HEK293 (cell line): ENCODE measurements at regions not wholly inside any gene's neighbourhood (a gene's known extent, or its start where the extent isn't known, plus 50 kb on each side); places are given as distances from the start of the nearest gene placed in this dataset.

ENCODE experiments used
- CTCF ChIA-PET: fragments of 350-600 bp; formaldehyde crosslinking; extraction: SDS; loops from one replicate; lab custom pipeline; 2021; ENCODE audit warnings: antibody characterized with exemption; lab: Yijun Ruan, JAX
- POLR2A ChIA-PET: fragments of 300-600 bp; formaldehyde crosslinking; extraction: SDS; loops from one replicate; lab custom pipeline; 2020; ENCODE audit warnings: antibody characterized with exemption, inconsistent platforms; lab: Yijun Ruan, JAX
- H3K27ac ChIP-seq: fragments of 200-500 bp; sonication (Bioruptor generic); 2 replicates; pipeline ENCODE4 v1.5.1; 2014; ENCODE audit warnings: low read depth, low read length, control low read depth, inconsistent platforms; ENCODE audit errors: extremely low read depth
- H3K36me3 ChIP-seq, 2 experiments: fragments of 200-500 bp in 1 of 2; sonication (Bioruptor generic) in 1 of 2; 1 replicate in 1 of 2; 2 replicates in 1 of 2; pipeline ENCODE4 v1.5.1; 2014 to 2017; ENCODE audit warnings: inconsistent platforms in 2 of 2, low read length in 2 of 2; ENCODE audit not compliant: control insufficient read depth in 2 of 2, insufficient read depth in 1 of 2
- H3K4me1 ChIP-seq: fragments of 200-500 bp; sonication (Bioruptor generic); 2 replicates; pipeline ENCODE4 v1.5.1; 2014; ENCODE audit warnings: mild to moderate bottlenecking, low read length, inconsistent platforms; ENCODE audit not compliant: control insufficient read depth, insufficient read depth
- H3K4me3 ChIP-seq: 2 replicates; pipeline ENCODE4 v1.5.1; 2011; ENCODE audit warnings: low read depth, mild to moderate bottlenecking, control low read depth, low read length, moderate library complexity
- H3K9me3 ChIP-seq: fragments of 200-500 bp; sonication (Bioruptor generic); 2 replicates; pipeline ENCODE4 v1.5.1; 2014; ENCODE audit warnings: low read depth, low read length, inconsistent platforms; ENCODE audit not compliant: control insufficient read depth, insufficient read depth
- GLI4 ChIP-seq: fragments of 450-650 bp; formaldehyde crosslinking; IDR thresholded peaks from 2 replicates; pipeline ENCODE4 v1.5.1; 2016; ENCODE audit warnings: missing biosample characterization, missing genetic modification characterization
- KLF9 ChIP-seq: fragments of 450-650 bp; formaldehyde crosslinking; IDR thresholded peaks from 2 replicates; pipeline ENCODE4 v1.5.1; 2016; ENCODE audit warnings: missing biosample characterization, missing genetic modification characterization, low read depth
- OSR2 ChIP-seq: fragments of 450-650 bp; formaldehyde crosslinking; IDR thresholded peaks from 2 replicates; pipeline ENCODE4 v1.5.1; 2016; ENCODE audit warnings: missing biosample characterization, missing genetic modification characterization
- ZBTB7A ChIP-seq: fragments of 450-650 bp; formaldehyde crosslinking; IDR thresholded peaks from 2 replicates; pipeline ENCODE4 v1.5.1; 2016; ENCODE audit warnings: low read depth, missing biosample characterization, missing genetic modification characterization
- ZBTB8A ChIP-seq: fragments of 450-650 bp; formaldehyde crosslinking; IDR thresholded peaks from 2 replicates; pipeline ENCODE4 v1.5.1; 2016; ENCODE audit warnings: missing biosample characterization, missing genetic modification characterization
- ZFP3 ChIP-seq: fragments of 450-650 bp; formaldehyde crosslinking; IDR thresholded peaks from 2 replicates; pipeline ENCODE4 v1.5.1; 2016; ENCODE audit warnings: low read depth, missing biosample characterization, missing genetic modification characterization
- ZNF302 ChIP-seq: fragments of 450-650 bp; formaldehyde crosslinking; IDR thresholded peaks from 2 replicates; pipeline ENCODE4 v1.5.1; 2016; ENCODE audit warnings: missing biosample characterization, missing genetic modification characterization, low read depth
- ZNF335 ChIP-seq: fragments of 450-650 bp; formaldehyde crosslinking; conservative IDR thresholded peaks from 2 replicates; pipeline ENCODE4 v1.5.1; 2016; ENCODE audit warnings: missing biosample characterization, missing genetic modification characterization
- ZNF501 ChIP-seq: fragments of 450-650 bp; formaldehyde crosslinking; IDR thresholded peaks from 2 replicates; pipeline ENCODE4 v1.5.1; 2016; ENCODE audit warnings: missing biosample characterization, missing genetic modification characterization
- ZNF624 ChIP-seq: fragments of 450-650 bp; formaldehyde crosslinking; IDR thresholded peaks from 2 replicates; pipeline ENCODE4 v1.5.1; 2017; ENCODE audit warnings: missing biosample characterization, missing genetic modification characterization
- ZNF747 ChIP-seq: fragments of 450-650 bp; formaldehyde crosslinking; IDR thresholded peaks from 2 replicates; pipeline ENCODE4 v1.5.1; 2016; ENCODE audit warnings: missing biosample characterization, missing genetic modification characterization
- ZNF785 ChIP-seq: fragments of 450-650 bp; formaldehyde crosslinking; IDR thresholded peaks from 2 replicates; pipeline ENCODE4 v1.5.1; 2016; ENCODE audit warnings: missing biosample characterization, missing genetic modification characterization
- TF ChIP-seq, protein P1 (sequence below): sonication (generic); formaldehyde crosslinking; IDR thresholded peaks from 2 replicates; pipeline ENCODE4 v1.8.1; 2022; ENCODE audit warnings: mild to moderate bottlenecking, moderate library complexity, missing genetic modification reagents
- TF ChIP-seq, protein P2 (sequence below): fragments of 450-650 bp; formaldehyde crosslinking; IDR thresholded peaks from 2 replicates; pipeline ENCODE4 v1.5.1; 2016; ENCODE audit warnings: missing biosample characterization, missing genetic modification characterization
- TF ChIP-seq, protein P3 (sequence below): fragments of 450-650 bp; formaldehyde crosslinking; IDR thresholded peaks from 2 replicates; pipeline ENCODE4 v1.5.1; 2017; ENCODE audit warnings: missing biosample characterization, missing genetic modification characterization
- TF ChIP-seq, protein P4 (sequence below): fragments of 450-650 bp; formaldehyde crosslinking; IDR thresholded peaks from 2 replicates; pipeline ENCODE4 v1.5.1; 2016; ENCODE audit warnings: missing biosample characterization, missing genetic modification characterization

DNA sequence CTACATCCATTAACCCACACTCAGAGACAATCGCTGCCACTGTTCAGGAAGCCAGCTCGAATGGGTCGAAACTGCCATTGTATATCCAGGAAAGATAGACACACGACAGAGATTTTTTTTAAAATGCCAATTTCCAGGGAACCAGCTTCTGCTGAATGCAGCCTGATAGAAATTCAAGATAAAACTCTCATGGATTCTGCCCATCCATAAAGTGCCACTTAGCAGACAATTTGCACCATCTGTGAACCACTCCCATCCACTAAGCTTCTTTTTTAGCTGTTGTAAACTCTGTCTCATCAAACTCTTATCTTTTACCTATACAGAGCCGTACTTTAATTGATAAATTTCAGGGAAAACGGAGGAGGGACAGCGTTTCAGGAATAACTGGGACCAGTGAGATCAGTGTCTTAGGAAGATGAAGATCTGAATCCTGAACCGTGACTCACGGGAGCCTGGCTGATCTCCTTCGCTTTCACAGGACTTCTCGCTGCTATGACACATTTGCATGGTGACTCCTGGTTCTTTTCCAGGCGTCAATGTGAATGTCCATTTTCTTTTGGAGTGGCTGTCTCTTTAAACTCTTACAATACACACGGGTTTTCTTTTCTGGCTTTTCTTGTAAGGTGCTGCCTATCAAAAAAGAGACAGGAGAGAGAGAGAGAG is 103.4 kb downstream of the FAM204A start (continued):
- TF ChIP-seq, protein P1, sequence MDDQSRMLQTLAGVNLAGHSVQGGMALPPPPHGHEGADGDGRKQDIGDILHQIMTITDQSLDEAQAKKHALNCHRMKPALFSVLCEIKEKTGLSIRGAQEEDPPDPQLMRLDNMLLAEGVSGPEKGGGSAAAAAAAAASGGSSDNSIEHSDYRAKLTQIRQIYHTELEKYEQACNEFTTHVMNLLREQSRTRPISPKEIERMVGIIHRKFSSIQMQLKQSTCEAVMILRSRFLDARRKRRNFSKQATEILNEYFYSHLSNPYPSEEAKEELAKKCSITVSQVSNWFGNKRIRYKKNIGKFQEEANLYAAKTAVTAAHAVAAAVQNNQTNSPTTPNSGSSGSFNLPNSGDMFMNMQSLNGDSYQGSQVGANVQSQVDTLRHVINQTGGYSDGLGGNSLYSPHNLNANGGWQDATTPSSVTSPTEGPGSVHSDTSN (CRISPR knock-in tag): no peak
- TF ChIP-seq ZFP3 (tag by site-specific recombination): no peak

DNA sequence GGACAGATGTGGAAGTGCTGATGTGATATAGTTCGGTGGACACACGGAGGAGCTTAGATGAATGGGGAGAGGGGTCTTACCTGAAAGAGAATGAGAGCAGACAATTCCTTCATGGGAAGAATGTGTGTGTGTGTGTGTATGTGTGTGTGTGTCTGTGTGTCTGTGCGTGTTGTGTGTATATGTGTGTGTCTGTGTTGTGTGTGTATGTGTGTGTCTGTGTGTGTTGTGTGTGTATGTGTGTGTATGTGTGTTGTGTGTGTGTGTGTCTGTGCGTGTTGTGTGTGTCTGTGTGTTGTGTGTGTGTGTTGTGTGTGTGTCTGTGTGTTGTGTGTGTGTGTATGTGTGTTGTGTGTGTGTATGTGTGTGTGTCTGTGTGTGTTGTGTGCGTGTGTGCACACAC is 104.2 kb downstream of the FAM204A start:
- Histone ChIP-seq H3K36me3 (no peaks in the 10 kb centered on the region), H3K4me3 (no peak overlapping the region), H3K27ac (no peak overlapping the region), H3K9me3 (no peaks in the 10 kb centered on the region), H3K4me1 (no peaks in the 10 kb centered on the region)
- CTCF ChIA-PET: interaction anchor here (0.6 kb wide), 1 partner anchor 924 kb away, joined by 3 read pairs; no protein-coding TSS in a partner anchor
- TF ChIP-seq, protein P2, sequence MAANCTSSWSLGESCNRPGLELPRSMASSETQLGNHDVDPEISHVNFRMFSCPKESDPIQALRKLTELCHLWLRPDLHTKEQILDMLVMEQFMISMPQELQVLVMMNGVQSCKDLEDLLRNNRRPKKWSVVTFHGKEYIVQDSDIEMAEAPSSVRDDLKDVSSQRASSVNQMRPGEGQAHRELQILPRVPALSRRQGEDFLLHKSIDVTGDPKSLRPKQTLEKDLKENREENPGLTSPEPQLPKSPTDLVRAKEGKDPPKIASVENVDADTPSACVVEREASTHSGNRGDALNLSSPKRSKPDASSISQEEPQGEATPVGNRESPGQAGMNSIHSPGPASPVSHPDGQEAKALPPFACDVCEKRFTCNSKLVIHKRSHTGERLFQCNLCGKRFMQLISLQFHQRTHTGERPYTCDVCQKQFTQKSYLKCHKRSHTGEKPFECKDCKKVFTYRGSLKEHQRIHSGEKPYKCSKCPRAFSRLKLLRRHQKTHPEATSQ (tag by site-specific recombination): no peak
- 0 out of 2 replicates have a peak, but pooled peaks have one; percentile 18 for TF ChIP-seq KLF9 (tag by site-specific recombination)
- peak; percentile 63; the same call in 1 of the 2 replicates for TF ChIP-seq ZNF785
- 0 out of 2 replicates have a peak, but pooled peaks have one; percentile 24 for TF ChIP-seq GLI4
- TF ChIP-seq, protein P3, sequence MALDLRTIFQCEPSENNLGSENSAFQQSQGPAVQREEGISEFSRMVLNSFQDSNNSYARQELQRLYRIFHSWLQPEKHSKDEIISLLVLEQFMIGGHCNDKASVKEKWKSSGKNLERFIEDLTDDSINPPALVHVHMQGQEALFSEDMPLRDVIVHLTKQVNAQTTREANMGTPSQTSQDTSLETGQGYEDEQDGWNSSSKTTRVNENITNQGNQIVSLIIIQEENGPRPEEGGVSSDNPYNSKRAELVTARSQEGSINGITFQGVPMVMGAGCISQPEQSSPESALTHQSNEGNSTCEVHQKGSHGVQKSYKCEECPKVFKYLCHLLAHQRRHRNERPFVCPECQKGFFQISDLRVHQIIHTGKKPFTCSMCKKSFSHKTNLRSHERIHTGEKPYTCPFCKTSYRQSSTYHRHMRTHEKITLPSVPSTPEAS (tag by site-specific recombination): peak; percentile 94
- POLR2A ChIA-PET: no interaction called here

DNA sequence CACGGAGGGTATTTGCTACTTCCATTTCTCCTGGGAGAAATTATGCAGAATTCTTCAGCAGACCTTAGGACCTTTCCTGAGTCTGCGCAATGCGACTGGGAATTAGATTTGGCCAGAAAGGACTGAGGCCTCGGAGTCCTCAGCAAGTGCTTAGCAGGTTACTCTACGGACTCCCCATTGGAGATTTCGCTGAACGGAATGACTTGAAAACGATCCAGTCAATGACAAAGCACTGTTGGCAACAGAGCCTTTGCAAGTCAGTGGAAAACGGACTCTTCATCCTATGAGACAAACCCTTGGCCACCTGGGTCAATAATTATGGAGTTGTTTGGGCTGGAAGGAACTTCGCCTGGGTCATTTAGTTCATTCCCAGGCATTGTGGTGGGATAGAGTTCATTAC is 107.4 kb downstream of the FAM204A start:
- no peaks in the 10 kb centered on the region for H3K9me3 ChIP-seq
- POLR2A ChIA-PET: no interaction called here
- CTCF ChIA-PET: interaction anchor here (0.6 kb wide), 1 partner anchor 810 kb away, joined by 3 read pairs; no protein-coding TSS in a partner anchor
- H3K4me1 ChIP-seq: no peaks in the 10 kb centered on the region
- TF ChIP-seq, protein P4, sequence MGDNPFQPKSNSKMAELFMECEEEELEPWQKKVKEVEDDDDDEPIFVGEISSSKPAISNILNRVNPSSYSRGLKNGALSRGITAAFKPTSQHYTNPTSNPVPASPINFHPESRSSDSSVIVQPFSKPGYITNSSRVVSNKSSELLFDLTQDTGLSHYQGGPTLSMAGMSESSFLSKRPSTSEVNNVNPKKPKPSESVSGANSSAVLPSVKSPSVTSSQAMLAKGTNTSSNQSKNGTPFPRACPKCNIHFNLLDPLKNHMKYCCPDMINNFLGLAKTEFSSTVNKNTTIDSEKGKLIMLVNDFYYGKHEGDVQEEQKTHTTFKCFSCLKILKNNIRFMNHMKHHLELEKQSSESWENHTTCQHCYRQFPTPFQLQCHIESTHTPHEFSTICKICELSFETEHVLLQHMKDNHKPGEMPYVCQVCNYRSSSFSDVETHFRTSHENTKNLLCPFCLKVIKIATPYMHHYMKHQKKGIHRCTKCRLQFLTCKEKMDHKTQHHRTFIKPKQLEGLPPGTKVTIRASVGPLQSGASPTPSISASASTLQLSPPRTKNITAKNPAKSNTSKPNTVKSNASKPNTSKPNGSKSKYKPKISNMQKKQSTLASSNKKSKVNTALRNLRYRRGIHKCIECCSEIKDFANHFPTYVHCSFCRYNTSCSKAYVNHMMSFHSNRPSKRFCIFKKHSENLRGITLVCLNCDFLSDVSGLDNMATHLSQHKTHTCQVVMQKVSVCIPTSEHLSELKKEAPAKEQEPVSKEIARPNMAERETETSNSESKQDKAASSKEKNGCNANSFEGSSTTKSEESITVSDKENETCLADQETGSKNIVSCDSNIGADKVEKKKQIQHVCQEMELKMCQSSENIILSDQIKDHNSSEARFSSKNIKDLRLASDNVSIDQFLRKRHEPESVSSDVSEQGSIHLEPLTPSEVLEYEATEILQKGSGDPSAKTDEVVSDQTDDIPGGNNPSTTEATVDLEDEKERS: no peak
- TF ChIP-seq ZNF747 (tag by site-specific recombination) (no peak), ZNF302 (no peak), ZNF335 (tag by site-specific recombination) (no peak), ZBTB7A (no peak), ZNF624 (tag by site-specific recombination) (no peak), ZNF501 (tag by site-specific recombination) (no peak), OSR2 (tag by site-specific recombination) (no peak), ZBTB8A (tag by site-specific recombination) (no peak)
- H3K4me3 ChIP-seq: no peak overlapping the region
- no peaks in the 10 kb centered on the region for H3K36me3 ChIP-seq
- no peak overlapping the region for H3K27ac ChIP-seq
